GM18520 (cell line): ENCODE measurements at regions not wholly inside any gene's neighbourhood (a gene's known extent, or its start where the extent isn't known, plus 50 kb on each side); places are given as distances from the start of the nearest gene placed in this dataset.

ENCODE experiments used
- ATAC-seq: cut with Tn5 transposase; IDR thresholded peaks from one replicate; pipeline ENCODE4 v1.9.1; 2021; ENCODE audit not compliant: unreplicated experiment

- no peak for ATAC-seq
Observed at GRCh38 chr6:25061289-25061936, 125.7 kb upstream of the RIPOR2 start.

- ATAC-seq: no peak
Observed at GRCh38 chr6:25062070-25062811, 126.5 kb upstream of the RIPOR2 start.

- ATAC-seq: no peak
Observed at GRCh38 chr6:25064006-25064405, 128.2 kb upstream of the RIPOR2 start.

GRCh38 chr6:25065666-25066065 is 129.9 kb upstream of the RIPOR2 start:
- no peak for ATAC-seq

- no peak for ATAC-seq
Observed at GRCh38 chr6:25066593-25066992, 130.8 kb upstream of the RIPOR2 start.

GRCh38 chr6:25068866-25069265 is 133.1 kb upstream of the RIPOR2 start:
- ATAC-seq: no peak

GRCh38 chr6:25070547-25071366 is 135.0 kb upstream of the RIPOR2 start:
- ATAC-seq: peak; percentile 63

- no peak for ATAC-seq
Observed at GRCh38 chr6:25078141-25078540, 142.4 kb upstream of the RIPOR2 start.

GRCh38 chr6:25083784-25084507 is 148.2 kb upstream of the RIPOR2 start:
- ATAC-seq: no peak

- no peak for ATAC-seq
Observed at GRCh38 chr6:25084508-25084833, 148.7 kb upstream of the RIPOR2 start.

- ATAC-seq: no peak
Observed at GRCh38 chr6:25085756-25086155, 150.0 kb upstream of the RIPOR2 start.

GRCh38 chr6:25086500-25087091 is 150.8 kb upstream of the RIPOR2 start:
- ATAC-seq: no peak

- no peak for ATAC-seq
Observed at GRCh38 chr6:25088513-25088912, 152.8 kb upstream of the RIPOR2 start.

- no peak for ATAC-seq
Observed at GRCh38 chr6:25089442-25089841, 153.7 kb upstream of the RIPOR2 start.

- ATAC-seq: no peak
Observed at GRCh38 chr6:25094726-25095125, 159.0 kb upstream of the RIPOR2 start.

GRCh38 chr6:25100288-25100687 is 164.5 kb upstream of the RIPOR2 start:
- no peak for ATAC-seq

GRCh38 chr6:25103603-25104002 is 167.8 kb upstream of the RIPOR2 start:
- ATAC-seq: no peak

GRCh38 chr6:25105070-25105925 is 169.5 kb upstream of the RIPOR2 start:
- ATAC-seq: no peak

GRCh38 chr6:25107218-25107617 is 171.5 kb upstream of the RIPOR2 start:
- ATAC-seq: peak; percentile 74

- ATAC-seq: no peak
Observed at GRCh38 chr6:25111782-25112181, 167.4 kb upstream of the CARMIL1 start.
